ENCODE measurements at regions not wholly inside any gene's neighbourhood (a gene's known extent, or its start where the extent isn't known, plus 50 kb on each side); places are given as distances from the start of the nearest gene placed in this dataset.

- no peak for DNase-seq (ENCODE audit: low read depth)
- TF ChIP-seq CTCF (conservative IDR thresholded peaks at IDR 0.05; ENCODE audit: control insufficient read depth, insufficient read depth, low read depth, low read length), result no peak
- H3K4me3 ChIP-seq (ENCODE audit: control insufficient read depth, low read depth, low read length), result no peak overlapping the region
Measured at GRCh38 chr6:3644739-3645012, 106.8 kb downstream of the PXDC1 start.

GRCh38 chr6:3643921-3644738 lies 107.4 kb downstream of the PXDC1 start:
- no peak for DNase-seq (ENCODE audit: low read depth)
- TF ChIP-seq CTCF (conservative IDR thresholded peaks at IDR 0.05; ENCODE audit: control insufficient read depth, insufficient read depth, low read depth, low read length), result no peak

GRCh38 chr6:3640868-3641267 lies 110.6 kb downstream of the PXDC1 start:
- DNase-seq (ENCODE audit: low read depth), result no peak
- no peak for TF ChIP-seq CTCF (conservative IDR thresholded peaks at IDR 0.05; ENCODE audit: control insufficient read depth, insufficient read depth, low read depth, low read length)
- no peak overlapping the region for H3K4me3 ChIP-seq (ENCODE audit: control insufficient read depth, low read depth, low read length)

More at GRCh38 chr6:3643921-3644738, 107.4 kb downstream of the PXDC1 start:
- H3K4me3 ChIP-seq (ENCODE audit: control insufficient read depth, low read depth, low read length), result no peak overlapping the region

DNA sequence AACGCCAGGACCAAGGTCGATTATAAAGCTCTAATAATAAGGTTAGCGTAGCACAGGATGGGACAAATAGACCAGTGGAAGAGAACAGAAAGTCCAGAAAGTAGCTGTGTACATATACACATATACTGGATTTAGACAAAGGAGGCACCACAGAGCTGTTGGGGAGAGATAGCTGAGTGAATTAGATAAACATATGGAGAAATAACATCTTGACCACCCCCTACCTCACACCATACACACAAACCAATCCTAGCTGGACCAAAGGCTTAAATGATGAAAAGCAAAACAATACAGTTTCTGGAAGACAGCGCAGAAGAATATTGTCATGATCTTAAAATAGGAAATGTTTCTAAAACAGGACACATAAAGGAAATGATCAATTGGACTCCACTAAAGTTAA lies 112.9 kb downstream of the PXDC1 start:
- no peak overlapping the region for H3K4me3 ChIP-seq (ENCODE audit: control insufficient read depth, low read depth, low read length)
- TF ChIP-seq CTCF (conservative IDR thresholded peaks at IDR 0.05; ENCODE audit: control insufficient read depth, insufficient read depth, low read depth, low read length), result no peak
- DNase-seq (ENCODE audit: low read depth), result no peak

DNA sequence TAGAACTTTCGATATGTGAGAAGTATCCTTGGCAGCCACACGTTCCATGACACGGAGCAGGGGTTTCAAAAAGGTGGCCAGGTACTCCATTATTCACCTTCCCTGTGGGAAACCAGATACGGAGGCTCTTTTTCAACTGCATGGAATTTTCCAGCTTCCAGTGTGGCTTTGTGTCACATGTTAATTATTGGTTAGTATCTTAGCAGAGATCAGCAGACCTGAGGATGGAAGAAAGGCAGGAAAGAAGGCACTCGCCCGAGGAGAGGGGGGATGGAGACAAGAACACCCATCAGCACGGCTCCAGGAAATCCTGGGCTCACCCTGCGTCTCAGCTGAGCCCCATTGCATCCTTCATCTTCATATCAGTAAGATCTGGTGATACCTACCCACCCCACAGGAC lies 115.5 kb downstream of the PXDC1 start:
- DNase-seq (ENCODE audit: low read depth), result no peak
- no peak for TF ChIP-seq CTCF (conservative IDR thresholded peaks at IDR 0.05; ENCODE audit: control insufficient read depth, insufficient read depth, low read depth, low read length)
- no peak overlapping the region for H3K4me3 ChIP-seq (ENCODE audit: control insufficient read depth, low read depth, low read length)

DNA sequence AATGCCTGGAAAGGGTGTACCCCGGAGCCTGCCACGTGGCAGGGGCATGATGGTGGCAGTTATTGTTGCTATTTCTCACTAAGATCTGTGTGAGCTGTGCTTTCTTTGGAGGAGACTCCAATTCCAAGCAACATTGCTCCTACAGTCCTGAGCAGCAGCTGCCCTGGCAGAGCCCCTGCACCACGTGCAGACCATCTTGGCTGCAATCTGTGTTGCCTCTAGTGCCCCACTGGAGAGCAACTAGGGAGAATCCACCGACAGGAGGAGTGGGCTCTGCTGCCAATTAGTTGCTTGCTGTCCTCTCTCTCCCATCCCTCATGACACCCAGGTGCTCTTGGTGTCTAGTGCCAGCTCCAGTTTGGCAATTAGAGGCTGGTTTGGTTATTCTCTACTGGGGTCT lies 116.0 kb downstream of the PXDC1 start:
- TF ChIP-seq CTCF (conservative IDR thresholded peaks at IDR 0.05; ENCODE audit: control insufficient read depth, insufficient read depth, low read depth, low read length), result no peak
- no peak overlapping the region for H3K4me3 ChIP-seq (ENCODE audit: control insufficient read depth, low read depth, low read length)
- no peak for DNase-seq (ENCODE audit: low read depth)

Data from fibroblast of mammary gland (primary cell).